ENCODE measurements at regions not wholly inside any gene's neighbourhood (a gene's known extent, or its start where the extent isn't known, plus 50 kb on each side); places are given as distances from the start of the nearest gene placed in this dataset.
A peak's percentile ranks its signal among the peaks of the same experiment; 100 is the strongest.

GRCh38 chr1:65062339-65062738 is 85.7 kb upstream of the AK4 start:
- no peak for TF ChIP-seq CTCF (conservative IDR thresholded peaks at IDR 0.05; ENCODE audit: low read depth, low read length)
- DNase-seq (ENCODE audit: low read depth) = no peak

GRCh38 chr1:65063025-65063424 is 85.0 kb upstream of the AK4 start:
- H3K4me3 ChIP-seq (ENCODE audit: low read length) = no peak overlapping the region
- TF ChIP-seq CTCF (conservative IDR thresholded peaks at IDR 0.05; ENCODE audit: low read depth, low read length) = peak; percentile 11
- no peak for DNase-seq (ENCODE audit: low read depth)

More at GRCh38 chr1:65062339-65062738, 85.7 kb upstream of the AK4 start:
- no peak overlapping the region for H3K4me3 ChIP-seq (ENCODE audit: low read length)

GRCh38 chr1:65064981-65065380 is 83.0 kb upstream of the AK4 start:
- peak overlapping the region; percentile 2 for H3K4me3 ChIP-seq (ENCODE audit: low read length)
- TF ChIP-seq CTCF (conservative IDR thresholded peaks at IDR 0.05; ENCODE audit: low read depth, low read length) = no peak
- DNase-seq (ENCODE audit: low read depth) = no peak

DNA sequence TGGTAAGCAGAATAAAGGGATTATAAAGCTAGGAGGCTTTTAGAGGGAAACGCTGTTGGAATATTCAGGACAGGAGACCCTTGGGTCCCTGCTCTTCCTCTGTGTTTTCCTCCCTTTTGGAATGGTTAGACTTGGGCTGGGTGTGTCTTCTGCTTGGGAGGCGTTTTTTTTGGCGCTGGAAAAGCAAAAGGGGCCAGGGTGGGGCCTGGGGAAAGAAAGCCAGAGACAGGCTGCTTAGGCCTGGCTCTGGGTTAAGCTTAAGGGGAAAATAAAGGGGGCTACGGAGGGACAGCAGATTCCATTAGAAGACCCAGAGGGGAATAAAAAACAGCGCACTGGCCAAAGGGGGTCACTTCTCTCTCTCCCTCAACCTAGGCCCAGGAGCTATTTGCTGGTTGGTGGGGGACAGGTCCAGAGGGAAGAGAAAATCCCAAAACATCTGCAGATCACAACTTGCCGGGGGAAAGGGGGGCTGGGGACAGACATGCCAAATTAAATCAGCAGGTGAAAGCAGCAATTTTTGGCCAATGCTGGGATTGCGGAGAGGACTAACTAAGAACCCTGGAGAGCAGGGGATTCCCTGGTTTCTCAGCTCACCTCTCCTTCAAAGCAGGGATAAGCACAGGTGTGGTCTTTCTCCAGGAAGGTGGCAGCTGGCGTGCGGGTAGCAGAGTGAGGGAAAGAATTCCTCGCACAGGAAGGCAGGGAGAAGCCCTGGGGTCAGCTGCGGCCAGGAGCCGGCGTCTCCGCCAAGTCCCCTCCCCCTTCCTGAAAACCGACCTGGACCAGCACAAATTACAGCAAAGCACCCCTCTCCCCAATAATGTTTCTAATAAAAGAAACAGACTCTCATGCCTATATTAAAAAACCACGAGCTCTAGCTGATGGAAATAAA is 82.2 kb upstream of the AK4 start:
- peak overlapping the region; percentile 87 for H3K4me3 ChIP-seq (ENCODE audit: low read length)
- no peak for TF ChIP-seq CTCF (conservative IDR thresholded peaks at IDR 0.05; ENCODE audit: low read depth, low read length)
- DNase-seq (ENCODE audit: low read depth) = no peak

- peak overlapping the region; percentile 87 for H3K4me3 ChIP-seq (ENCODE audit: low read length)
- no peak for DNase-seq (ENCODE audit: low read depth)
Observed at GRCh38 chr1:65066419-65066765, 81.6 kb upstream of the AK4 start.

GRCh38 chr1:65066766-65067490 is 81.1 kb upstream of the AK4 start:
- no peak for TF ChIP-seq CTCF (conservative IDR thresholded peaks at IDR 0.05; ENCODE audit: low read depth, low read length)
- no peak for DNase-seq (ENCODE audit: low read depth)
- H3K4me3 ChIP-seq (ENCODE audit: low read length) = peak overlapping the region; percentile 87

More at GRCh38 chr1:65066419-65066765, 81.6 kb upstream of the AK4 start:
- TF ChIP-seq CTCF (conservative IDR thresholded peaks at IDR 0.05; ENCODE audit: low read depth, low read length) = no peak

All from retinal pigment epithelial cell (primary cell).